HL-60 (cell line): ENCODE measurements at regions not wholly inside any gene's neighbourhood (a gene's known extent, or its start where the extent isn't known, plus 50 kb on each side); places are given as distances from the start of the nearest gene placed in this dataset.

Source experiments
- DNase-seq, 2 experiments: peaks; one replicate each; pipeline ENCODE4 v3.0.0-alpha.2; 2010 to 2020; ENCODE audit warnings: low read depth in 1 of 2, low spot score in 1 of 2
- H3K27ac ChIP-seq: fragments of 250-450 bp; sonication (Bioruptor Pico); replicated peaks from 2 replicates; pipeline ENCODE4 v1.5.1; 2020; ENCODE audit warnings: mild to moderate bottlenecking, moderate library complexity
- H3K27me3 ChIP-seq: fragments of 250-450 bp; sonication (Bioruptor Pico); 2 replicates; pipeline ENCODE4 v1.5.1; 2021; ENCODE audit warnings: mild to moderate bottlenecking, moderate library complexity; ENCODE audit not compliant: insufficient read depth, poor library complexity, severe bottlenecking
- H3K4me3 ChIP-seq: replicated peaks from 2 replicates; pipeline ENCODE4 v1.5.1; 2011; ENCODE audit warnings: mild to moderate bottlenecking, control low read depth, low read length; ENCODE audit not compliant: insufficient read depth
- GABPA ChIP-seq: IDR thresholded peaks from 2 replicates; pipeline ENCODE4 v1.6.1; 2012; ENCODE audit warnings: low read depth
- POLR2AphosphoS5 ChIP-seq: IDR thresholded peaks from 2 replicates; pipeline ENCODE4 v1.6.1; 2012; ENCODE audit warnings: low read depth
- SPI1 ChIP-seq: IDR thresholded peaks from 2 replicates; pipeline ENCODE4 v1.6.1; 2012; ENCODE audit warnings: low read depth, mild to moderate bottlenecking, borderline replicate concordance
- TF ChIP-seq, protein P1 (sequence below): IDR thresholded peaks from 2 replicates; pipeline ENCODE4 v1.6.1; 2012; ENCODE audit warnings: low read depth; ENCODE audit not compliant: insufficient replicate concordance
- TF ChIP-seq, protein P2 (sequence below): IDR thresholded peaks from one replicate; pipeline ENCODE4 v1.5.1; 2011; ENCODE audit warnings: low read length, control low read depth, inconsistent platforms; ENCODE audit not compliant: insufficient read depth

DNA sequence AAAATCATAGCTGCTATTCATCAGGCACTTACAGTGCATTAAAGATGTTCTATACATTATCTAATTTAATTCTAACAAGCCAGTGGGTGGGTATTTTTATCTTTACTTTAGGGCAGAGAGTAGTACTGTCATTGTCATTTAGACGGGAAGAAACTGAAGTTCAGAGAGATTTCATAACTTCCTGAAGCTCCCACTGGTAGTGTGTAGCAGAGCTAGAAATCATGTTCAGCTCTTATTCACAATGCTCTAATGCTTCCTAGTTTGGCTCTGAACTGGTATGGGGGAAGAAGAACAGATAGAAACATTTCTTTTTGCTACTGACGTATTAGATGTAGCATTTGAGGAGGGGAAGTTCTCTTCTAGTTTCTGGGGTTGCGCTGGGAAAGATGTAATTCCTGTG is 116.7 kb downstream of the CYP26A1 start:
- TF ChIP-seq, protein P1, sequence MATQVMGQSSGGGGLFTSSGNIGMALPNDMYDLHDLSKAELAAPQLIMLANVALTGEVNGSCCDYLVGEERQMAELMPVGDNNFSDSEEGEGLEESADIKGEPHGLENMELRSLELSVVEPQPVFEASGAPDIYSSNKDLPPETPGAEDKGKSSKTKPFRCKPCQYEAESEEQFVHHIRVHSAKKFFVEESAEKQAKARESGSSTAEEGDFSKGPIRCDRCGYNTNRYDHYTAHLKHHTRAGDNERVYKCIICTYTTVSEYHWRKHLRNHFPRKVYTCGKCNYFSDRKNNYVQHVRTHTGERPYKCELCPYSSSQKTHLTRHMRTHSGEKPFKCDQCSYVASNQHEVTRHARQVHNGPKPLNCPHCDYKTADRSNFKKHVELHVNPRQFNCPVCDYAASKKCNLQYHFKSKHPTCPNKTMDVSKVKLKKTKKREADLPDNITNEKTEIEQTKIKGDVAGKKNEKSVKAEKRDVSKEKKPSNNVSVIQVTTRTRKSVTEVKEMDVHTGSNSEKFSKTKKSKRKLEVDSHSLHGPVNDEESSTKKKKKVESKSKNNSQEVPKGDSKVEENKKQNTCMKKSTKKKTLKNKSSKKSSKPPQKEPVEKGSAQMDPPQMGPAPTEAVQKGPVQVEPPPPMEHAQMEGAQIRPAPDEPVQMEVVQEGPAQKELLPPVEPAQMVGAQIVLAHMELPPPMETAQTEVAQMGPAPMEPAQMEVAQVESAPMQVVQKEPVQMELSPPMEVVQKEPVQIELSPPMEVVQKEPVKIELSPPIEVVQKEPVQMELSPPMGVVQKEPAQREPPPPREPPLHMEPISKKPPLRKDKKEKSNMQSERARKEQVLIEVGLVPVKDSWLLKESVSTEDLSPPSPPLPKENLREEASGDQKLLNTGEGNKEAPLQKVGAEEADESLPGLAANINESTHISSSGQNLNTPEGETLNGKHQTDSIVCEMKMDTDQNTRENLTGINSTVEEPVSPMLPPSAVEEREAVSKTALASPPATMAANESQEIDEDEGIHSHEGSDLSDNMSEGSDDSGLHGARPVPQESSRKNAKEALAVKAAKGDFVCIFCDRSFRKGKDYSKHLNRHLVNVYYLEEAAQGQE = no peak
- no peak for TF ChIP-seq GABPA
- TF ChIP-seq, protein P2, sequence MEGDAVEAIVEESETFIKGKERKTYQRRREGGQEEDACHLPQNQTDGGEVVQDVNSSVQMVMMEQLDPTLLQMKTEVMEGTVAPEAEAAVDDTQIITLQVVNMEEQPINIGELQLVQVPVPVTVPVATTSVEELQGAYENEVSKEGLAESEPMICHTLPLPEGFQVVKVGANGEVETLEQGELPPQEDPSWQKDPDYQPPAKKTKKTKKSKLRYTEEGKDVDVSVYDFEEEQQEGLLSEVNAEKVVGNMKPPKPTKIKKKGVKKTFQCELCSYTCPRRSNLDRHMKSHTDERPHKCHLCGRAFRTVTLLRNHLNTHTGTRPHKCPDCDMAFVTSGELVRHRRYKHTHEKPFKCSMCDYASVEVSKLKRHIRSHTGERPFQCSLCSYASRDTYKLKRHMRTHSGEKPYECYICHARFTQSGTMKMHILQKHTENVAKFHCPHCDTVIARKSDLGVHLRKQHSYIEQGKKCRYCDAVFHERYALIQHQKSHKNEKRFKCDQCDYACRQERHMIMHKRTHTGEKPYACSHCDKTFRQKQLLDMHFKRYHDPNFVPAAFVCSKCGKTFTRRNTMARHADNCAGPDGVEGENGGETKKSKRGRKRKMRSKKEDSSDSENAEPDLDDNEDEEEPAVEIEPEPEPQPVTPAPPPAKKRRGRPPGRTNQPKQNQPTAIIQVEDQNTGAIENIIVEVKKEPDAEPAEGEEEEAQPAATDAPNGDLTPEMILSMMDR = no peak
- no peak for TF ChIP-seq POLR2AphosphoS5
- TF ChIP-seq SPI1 = no peak
- Histone ChIP-seq H3K27me3 (no peaks in the 10 kb centered on the region), H3K27ac (no peak overlapping the region), H3K4me3 (no peak overlapping the region)
- peak in 1 of 2 experiments; percentile 32 for DNase-seq

DNA sequence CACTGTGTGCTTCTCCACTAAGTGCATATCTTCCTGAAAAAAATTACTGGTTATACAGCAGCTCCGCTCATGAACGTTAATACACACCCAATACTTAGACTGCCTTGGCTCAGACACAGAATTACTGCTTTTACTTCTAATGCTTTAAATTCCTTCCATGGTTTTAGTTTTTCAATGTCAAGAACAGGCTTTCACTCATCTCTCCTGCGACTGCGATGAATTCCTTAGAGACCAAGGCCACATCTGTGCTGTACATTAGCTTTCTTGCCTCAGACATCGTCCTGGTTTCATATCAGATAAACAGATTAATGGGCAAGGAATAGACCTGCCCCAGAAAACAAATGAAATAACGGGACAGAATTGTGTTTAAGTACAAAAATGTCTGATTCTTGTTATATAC is 120.2 kb downstream of the CYP26A1 start:
- TF ChIP-seq, protein P1 = no peak
- TF ChIP-seq, protein P2 = no peak
- no peak for TF ChIP-seq GABPA
- TF ChIP-seq SPI1 = no peak
- no peak for TF ChIP-seq POLR2AphosphoS5
- Histone ChIP-seq H3K27me3 (no peaks in the 10 kb centered on the region), H3K4me3 (no peak overlapping the region), H3K27ac (no peak overlapping the region)
- no peak for DNase-seq

DNA sequence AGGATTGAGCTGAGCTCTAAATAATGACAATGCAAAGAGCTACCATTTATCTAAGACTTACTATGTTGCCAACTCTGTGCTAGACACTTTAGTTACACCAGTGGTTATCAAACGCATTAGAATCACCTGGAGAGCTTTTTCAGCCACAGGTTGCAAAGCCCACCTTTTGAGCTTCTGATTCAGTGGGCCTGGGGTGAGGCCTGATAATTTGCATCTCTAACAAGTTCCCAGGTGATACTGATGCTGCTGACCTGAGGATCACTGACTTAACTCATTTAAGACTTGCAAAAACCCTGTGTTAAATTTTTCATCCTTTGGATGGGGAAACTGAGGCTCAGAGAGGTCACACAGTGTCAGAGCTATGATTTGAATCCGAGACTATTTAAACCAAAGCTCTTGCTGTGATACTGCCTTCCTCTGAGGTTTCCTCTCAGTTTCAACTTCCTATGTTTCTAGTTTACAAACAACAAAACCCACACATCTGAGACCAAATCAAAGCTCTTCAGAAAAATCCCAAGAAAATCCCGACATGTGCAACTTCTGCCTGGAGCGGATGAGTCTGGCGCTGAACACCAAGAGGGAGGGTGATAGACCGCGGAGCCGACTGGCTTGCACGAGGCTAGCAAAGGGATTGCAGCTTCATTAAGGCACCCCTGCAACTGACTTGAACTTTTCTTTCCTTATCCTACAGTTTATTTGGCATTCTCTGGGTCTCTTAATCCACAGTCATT is 124.9 kb downstream of the CYP26A1 start:
- H3K27me3 ChIP-seq = no peaks in the 10 kb centered on the region
- no peak overlapping the region; the same call in 1 of the 2 replicates for H3K4me3 ChIP-seq
- H3K27ac ChIP-seq = no peak overlapping the region
- no peak for DNase-seq
- TF ChIP-seq, protein P2 = no peak
- TF ChIP-seq GABPA (no peak), SPI1 (no peak), POLR2AphosphoS5 (no peak)
- TF ChIP-seq, protein P1 = no peak
